ENCODE measurements at regions not wholly inside any gene's neighbourhood (a gene's known extent, or its start where the extent isn't known, plus 50 kb on each side); places are given as distances from the start of the nearest gene placed in this dataset.
"Not testable (repeated sequence)": the region's sequence is repeated elsewhere in the genome, so short reads cannot be mapped to it uniquely, and the experiment has no call there.

- Histone ChIP-seq H3K79me2 (no peaks in the 10 kb centered on the region), H3K27me3 (no peaks in the 10 kb centered on the region), H3K9me2 (replicated peaks; ENCODE audit: insufficient read depth) (no peaks in the 10 kb centered on the region), H4K20me1 (ENCODE audit: insufficient read depth, poor library complexity, severe bottlenecking) (no peaks in the 10 kb centered on the region), H3K4me2 (no peak overlapping the region), H2AFZ (no peak overlapping the region), H3K4me3 (no peak overlapping the region), H3K4me1 (ENCODE audit: insufficient read depth) (no peaks in the 10 kb centered on the region), H3K9me3 (ENCODE audit: low read depth) (no peaks in the 10 kb centered on the region), H3K36me3 (replicated peaks; ENCODE audit: insufficient read depth, low read depth) (no peaks in the 10 kb centered on the region), H3K27ac (no peak overlapping the region)
- WGBS (ENCODE audit: low lambda C conversion rate, missing lambda C conversion rate) = 100% methylated on average over 1 of the region's 1 CpG
- TF ChIP-seq EZH2phosphoT487 (IDR thresholded peaks at IDR 0.05; ENCODE audit: low read depth, severe bottlenecking, unreplicated experiment) (no peak), CTCF (IDR thresholded peaks at IDR 0.05; ENCODE audit: poor library complexity) (no peak), EZH2 (IDR thresholded peaks at IDR 0.05; ENCODE audit: borderline replicate concordance) (no peak)
- no peak for DNase-seq (ENCODE audit: low spot score)
Observed at GRCh38 chr5:110309222-110309621, 417.2 kb downstream of the TMEM232 start.

- not testable (repeated sequence) for H3K9me3 ChIP-seq (ENCODE audit: low read depth); H3K27me3 ChIP-seq; H3K9me2 ChIP-seq (replicated peaks; ENCODE audit: insufficient read depth); H3K4me3 ChIP-seq; DNase-seq (ENCODE audit: low spot score); H3K4me1 ChIP-seq (ENCODE audit: insufficient read depth); H3K4me2 ChIP-seq; H3K36me3 ChIP-seq (replicated peaks; ENCODE audit: insufficient read depth, low read depth); H3K27ac ChIP-seq; H2AFZ ChIP-seq; H4K20me1 ChIP-seq (ENCODE audit: insufficient read depth, poor library complexity, severe bottlenecking); H3K79me2 ChIP-seq
- WGBS (ENCODE audit: low lambda C conversion rate, missing lambda C conversion rate) = 48% methylated on average over 3 of the region's 3 CpGs
Observed at GRCh38 chr5:110316566-110316965, 409.9 kb downstream of the TMEM232 start.

GRCh38 chr5:110321117-110321516 lies 405.4 kb downstream of the TMEM232 start:
- Histone ChIP-seq H3K4me2 (no peak overlapping the region), H3K9me2 (replicated peaks; ENCODE audit: insufficient read depth) (no peaks in the 10 kb centered on the region), H3K4me1 (ENCODE audit: insufficient read depth) (peaks cover 6% of the 10 kb centered on the region), H3K79me2 (no peaks in the 10 kb centered on the region), H3K27me3 (no peaks in the 10 kb centered on the region), H2AFZ (no peak overlapping the region), H3K36me3 (replicated peaks; ENCODE audit: insufficient read depth, low read depth) (no peaks in the 10 kb centered on the region), H3K27ac (no peak overlapping the region), H3K9me3 (ENCODE audit: low read depth) (no peaks in the 10 kb centered on the region), H4K20me1 (ENCODE audit: insufficient read depth, poor library complexity, severe bottlenecking) (no peaks in the 10 kb centered on the region), H3K4me3 (no peak overlapping the region)
- DNase-seq (ENCODE audit: low spot score) = no peak
- TF ChIP-seq CTCF (IDR thresholded peaks at IDR 0.05; ENCODE audit: poor library complexity) (no peak), EZH2phosphoT487 (IDR thresholded peaks at IDR 0.05; ENCODE audit: low read depth, severe bottlenecking, unreplicated experiment) (no peak), EZH2 (IDR thresholded peaks at IDR 0.05; ENCODE audit: borderline replicate concordance) (no peak)
- 91% methylated on average over 1 of the region's 1 CpG for WGBS (ENCODE audit: low lambda C conversion rate, missing lambda C conversion rate)

GRCh38 chr5:110323357-110323756 lies 403.1 kb downstream of the TMEM232 start:
- Histone ChIP-seq H3K9me3 (ENCODE audit: low read depth) (no peaks in the 10 kb centered on the region), H3K36me3 (replicated peaks; ENCODE audit: insufficient read depth, low read depth) (no peaks in the 10 kb centered on the region), H3K79me2 (no peaks in the 10 kb centered on the region), H3K4me2 (no peak overlapping the region), H3K4me3 (no peak overlapping the region), H3K27ac (no peak overlapping the region), H3K9me2 (replicated peaks; ENCODE audit: insufficient read depth) (no peaks in the 10 kb centered on the region), H3K27me3 (no peaks in the 10 kb centered on the region), H3K4me1 (ENCODE audit: insufficient read depth) (peaks cover 6% of the 10 kb centered on the region), H2AFZ (no peak overlapping the region), H4K20me1 (ENCODE audit: insufficient read depth, poor library complexity, severe bottlenecking) (no peaks in the 10 kb centered on the region)
- DNase-seq (ENCODE audit: low spot score) = no peak
- 100% methylated on average over 1 of the region's 1 CpG for WGBS (ENCODE audit: low lambda C conversion rate, missing lambda C conversion rate)
- TF ChIP-seq EZH2phosphoT487 (IDR thresholded peaks at IDR 0.05; ENCODE audit: low read depth, severe bottlenecking, unreplicated experiment) (no peak), CTCF (IDR thresholded peaks at IDR 0.05; ENCODE audit: poor library complexity) (no peak), EZH2 (IDR thresholded peaks at IDR 0.05; ENCODE audit: borderline replicate concordance) (no peak)

All from hepatocyte (in vitro differentiated cells).